Stimulated activated CD8-positive, alpha-beta memory T cell treated with anti-CD3 and anti-CD28 coated beads, Interleukin-15, amount 100 ng/mL, for 48 hours (primary cell): ENCODE measurements at regions not wholly inside any gene's neighbourhood (a gene's known extent, or its start where the extent isn't known, plus 50 kb on each side); places are given as distances from the start of the nearest gene placed in this dataset.
"Not testable (repeated sequence)": the region's sequence is repeated elsewhere in the genome, so short reads cannot be mapped to it uniquely, and the experiment has no call there.

Experiments
- DNase-seq, 2 donors: peaks; one replicate each; pipeline ENCODE4 v3.0.0-alpha.2; 2020; ENCODE audit warnings: low read depth in 2 of 2

DNA sequence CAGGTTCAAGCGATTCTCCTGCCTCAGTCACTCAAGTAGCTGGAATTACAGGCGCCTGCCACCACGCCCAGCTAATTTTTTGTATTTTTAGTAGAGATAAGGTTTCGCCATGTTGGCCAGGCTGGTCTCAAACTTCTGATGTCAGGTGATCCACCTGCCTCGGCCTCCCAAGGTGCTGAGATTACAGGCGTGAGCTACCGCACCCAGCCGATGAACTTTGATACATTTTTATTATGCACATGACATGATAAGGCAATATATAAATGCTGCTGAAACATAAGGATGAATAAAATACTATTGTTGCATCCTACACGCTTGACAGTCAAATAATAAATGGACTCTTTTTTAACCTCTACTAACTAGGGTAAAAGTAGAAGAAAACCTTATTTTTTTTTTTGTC lies 1380.4 kb upstream of the SLC39A10 start:
- not testable (repeated sequence) for DNase-seq

DNA sequence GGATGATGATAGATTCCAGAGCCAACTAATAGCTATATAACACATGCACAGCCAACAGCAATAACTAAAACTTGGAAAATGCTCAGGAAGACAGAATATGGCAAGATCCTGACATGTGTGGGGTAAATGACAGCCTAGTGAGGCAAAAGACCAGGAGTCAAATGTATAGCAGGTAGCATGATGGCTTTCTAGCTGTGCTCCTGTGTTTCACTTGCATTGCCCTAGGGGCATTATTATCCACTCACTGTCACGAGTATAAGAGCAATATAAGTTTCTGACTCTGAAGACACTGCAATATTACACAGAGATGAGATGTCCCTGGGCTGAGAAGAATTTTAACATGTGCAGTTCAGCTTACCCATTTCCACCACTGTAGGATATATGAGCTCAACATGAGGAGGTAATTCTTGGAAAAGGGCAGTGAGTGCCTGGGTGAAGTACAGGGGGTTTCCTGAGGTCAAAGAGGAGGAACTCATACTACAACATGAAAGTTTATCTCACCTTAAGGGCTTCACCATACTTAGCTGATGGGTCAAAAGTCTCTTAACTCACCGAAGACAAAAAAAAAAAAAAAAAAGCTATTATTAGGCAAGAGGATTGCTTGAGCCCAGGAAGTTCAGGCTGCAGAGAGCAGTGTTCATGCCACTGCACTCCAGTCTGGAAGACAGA lies 1385.6 kb upstream of the SLC39A10 start:
- no peak for DNase-seq

DNA sequence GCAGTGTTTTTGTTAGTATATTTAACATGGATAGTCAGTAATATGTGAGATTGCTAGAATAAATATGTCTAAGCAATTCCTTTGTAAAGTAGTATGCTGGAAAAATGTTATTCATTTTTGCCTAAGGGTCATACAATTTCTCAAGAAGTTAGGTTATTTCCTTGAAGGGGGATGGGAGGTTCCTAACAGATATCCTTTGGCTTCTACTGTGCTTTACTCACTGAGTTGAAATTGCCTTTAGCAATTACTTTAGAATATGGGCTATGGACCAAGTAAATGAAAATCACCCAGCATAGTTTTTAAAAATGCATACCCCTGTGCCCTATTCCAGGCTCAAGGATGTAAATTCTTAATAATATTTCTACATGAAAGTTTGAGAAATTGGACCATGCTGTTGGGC lies 1386.4 kb upstream of the SLC39A10 start:
- no peak for DNase-seq

GRCh38 chr2:194264586-194264985 lies 1392.4 kb upstream of the SLC39A10 start:
- DNase-seq, result no peak

DNA sequence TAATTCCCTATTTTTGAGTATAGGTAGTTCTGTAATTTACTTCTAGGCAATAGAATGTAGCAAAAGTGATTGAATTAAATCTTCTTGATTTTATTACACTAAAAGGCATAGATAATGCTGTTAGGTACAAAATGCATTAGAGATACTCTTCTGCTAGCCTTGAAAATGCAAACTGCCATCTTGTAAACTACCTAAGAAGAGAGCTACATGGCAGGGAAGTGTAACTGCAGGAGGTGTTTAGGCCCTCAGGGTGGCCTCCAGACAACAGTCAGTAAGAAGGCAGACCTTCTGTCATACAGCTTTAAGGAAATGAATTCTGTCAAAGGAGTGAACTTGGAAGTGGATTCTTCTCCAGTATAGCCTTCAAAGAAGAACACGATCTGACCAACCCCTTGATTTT lies 1396.8 kb upstream of the SLC39A10 start:
- DNase-seq, result no peak

GRCh38 chr2:194257095-194257494 lies 1399.9 kb upstream of the SLC39A10 start:
- no peak for DNase-seq

- DNase-seq, result no peak
These were observed 1403.3 kb upstream of the SLC39A10 start for GRCh38 chr2:194253528-194254259.

DNA sequence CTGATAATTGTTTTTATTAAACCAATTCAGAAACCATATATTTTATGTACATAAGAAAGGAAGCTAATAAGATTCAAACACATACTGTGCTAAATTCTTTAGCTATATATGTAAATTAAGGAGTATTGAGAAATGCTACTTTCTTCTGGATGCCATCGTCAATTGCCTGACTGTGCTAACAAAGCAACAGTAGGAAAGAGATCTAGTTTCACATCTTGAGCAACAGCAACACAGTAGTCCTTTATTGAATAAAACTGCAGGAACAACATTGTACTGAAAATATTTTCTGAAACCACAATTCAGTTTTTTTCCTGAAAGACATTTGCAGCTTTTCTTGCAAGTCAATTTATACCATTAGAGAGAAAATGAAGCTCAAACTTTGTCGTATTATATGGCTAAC lies 1404.9 kb upstream of the SLC39A10 start:
- DNase-seq, result no peak

DNA sequence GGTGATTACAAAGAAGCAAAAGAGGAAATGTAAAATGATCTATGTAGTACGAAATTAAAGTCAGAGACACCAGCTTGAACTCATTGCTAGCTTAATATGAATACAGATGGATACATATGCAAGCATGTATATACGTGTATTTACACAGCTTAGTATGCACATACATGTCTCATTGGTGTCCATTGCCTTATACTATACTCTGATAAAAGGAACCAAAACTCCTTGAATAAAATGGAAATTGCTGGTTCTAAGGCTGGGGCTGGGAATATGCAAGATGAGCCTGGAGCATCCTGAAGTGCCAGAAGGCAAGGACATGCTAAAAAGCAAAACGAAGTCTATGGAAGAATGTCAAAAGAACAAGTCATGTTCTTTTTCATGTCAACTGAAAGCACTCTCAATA lies 1424.4 kb upstream of the SLC39A10 start:
- no peak for DNase-seq

GRCh38 chr2:194223218-194223617 lies 1433.8 kb upstream of the SLC39A10 start:
- DNase-seq, result no peak

- DNase-seq, result no peak
These were observed 1442.8 kb upstream of the SLC39A10 start for GRCh38 chr2:194214192-194214591.

- no peak for DNase-seq
These were observed 1451.3 kb upstream of the SLC39A10 start for GRCh38 chr2:194205568-194206227.

DNA sequence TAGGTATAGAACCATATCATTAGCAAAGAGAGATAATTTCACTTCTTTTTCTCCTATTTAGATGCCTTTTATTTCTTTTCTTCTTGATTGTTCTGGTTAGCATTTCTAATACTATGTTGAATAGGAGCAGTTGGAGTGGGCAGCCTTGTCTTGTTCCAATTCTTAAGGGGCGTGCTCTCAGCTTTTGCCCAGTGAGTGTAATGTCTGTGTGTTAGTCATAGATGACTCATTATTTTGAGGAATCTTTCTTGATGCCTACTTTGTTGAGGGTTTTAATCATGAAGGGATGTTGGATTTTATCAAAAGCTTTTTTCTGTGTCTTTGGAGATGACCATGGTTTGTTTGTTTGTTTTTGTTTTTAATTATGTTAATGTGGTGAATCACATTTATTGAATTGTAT lies 1453.1 kb upstream of the SLC39A10 start:
- DNase-seq, result no peak

- DNase-seq, result no peak
These were observed 1474.1 kb upstream of the SLC39A10 start for GRCh38 chr2:194182888-194183287.

- no peak for DNase-seq
These were observed 1480.9 kb upstream of the SLC39A10 start for GRCh38 chr2:194176134-194176533.

DNA sequence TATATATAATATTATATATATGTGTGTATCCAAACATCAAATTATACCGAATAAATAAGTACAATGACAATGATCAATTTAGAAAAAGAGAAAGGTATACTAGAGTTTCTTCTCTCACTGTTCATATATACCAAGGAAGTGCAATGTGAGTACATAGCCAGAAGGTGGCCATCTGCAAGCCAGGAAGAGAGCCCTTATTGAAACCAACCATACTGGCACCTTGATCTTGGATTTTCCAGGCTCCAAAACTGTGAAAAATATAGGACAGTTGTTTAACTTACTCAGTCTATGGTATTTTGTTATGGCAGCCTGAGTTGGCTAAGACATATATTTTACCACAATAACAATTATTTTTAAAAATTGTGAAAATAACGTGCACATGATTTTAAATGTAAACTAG lies 1490.2 kb upstream of the SLC39A10 start:
- DNase-seq, result no peak

DNA sequence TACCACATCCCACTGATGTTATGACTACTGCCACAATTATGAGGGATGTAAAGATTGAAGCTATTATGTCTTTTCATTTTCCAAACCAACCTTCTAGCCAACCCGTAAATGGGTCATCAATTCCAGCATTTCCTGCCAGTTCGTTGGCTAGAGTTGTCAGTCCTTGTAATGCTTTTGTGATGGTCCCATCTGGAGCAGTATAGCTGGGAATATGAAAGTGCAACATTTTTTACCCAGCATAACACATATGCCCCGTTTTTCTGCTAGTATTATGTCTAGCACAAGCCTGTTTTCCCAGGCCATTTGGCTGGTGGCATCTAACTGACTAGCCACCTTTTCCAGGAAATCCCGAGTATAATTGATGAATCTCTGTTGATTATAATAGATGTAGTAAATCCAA lies 1501.6 kb upstream of the SLC39A10 start:
- DNase-seq, result no peak

DNA sequence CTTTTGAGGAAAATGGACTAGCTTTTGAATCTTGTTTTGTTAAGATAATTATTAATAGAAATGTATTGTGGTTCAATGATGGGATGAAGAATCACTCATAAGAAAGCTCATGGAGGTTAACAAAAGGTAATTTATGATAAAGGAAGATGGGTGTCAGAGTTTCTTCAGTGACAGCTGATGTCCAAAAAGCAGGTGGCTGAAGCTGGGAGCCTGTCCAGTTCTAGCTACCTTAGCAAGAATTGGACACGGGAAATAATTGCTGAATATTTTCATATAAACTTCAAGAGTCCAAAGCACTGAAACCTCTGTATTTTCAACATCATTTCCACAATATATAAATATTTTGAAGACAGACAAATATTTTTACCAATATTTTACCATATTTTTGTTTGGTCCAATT lies 1505.8 kb upstream of the SLC39A10 start:
- no peak for DNase-seq

DNA sequence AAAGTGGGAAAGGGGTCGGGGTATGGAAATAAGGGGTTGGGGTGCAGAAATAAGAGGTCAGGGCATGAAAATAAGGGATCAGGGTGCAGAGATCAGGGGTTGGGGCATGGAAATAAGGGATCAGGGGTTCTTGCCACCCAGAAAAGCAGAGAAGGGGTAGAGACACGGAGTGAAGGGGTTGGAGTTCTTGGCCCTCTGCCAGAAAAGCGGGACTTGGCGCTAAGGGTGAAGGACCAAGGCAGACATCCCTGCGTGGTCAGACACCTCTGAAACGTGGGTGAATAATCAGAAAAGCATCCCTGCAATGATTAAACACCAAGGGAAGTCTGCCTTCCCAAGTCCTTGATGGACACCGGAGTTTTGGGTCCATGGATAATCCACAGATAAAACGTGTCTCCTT lies 1521.6 kb upstream of the SLC39A10 start:
- no peak for DNase-seq

DNA sequence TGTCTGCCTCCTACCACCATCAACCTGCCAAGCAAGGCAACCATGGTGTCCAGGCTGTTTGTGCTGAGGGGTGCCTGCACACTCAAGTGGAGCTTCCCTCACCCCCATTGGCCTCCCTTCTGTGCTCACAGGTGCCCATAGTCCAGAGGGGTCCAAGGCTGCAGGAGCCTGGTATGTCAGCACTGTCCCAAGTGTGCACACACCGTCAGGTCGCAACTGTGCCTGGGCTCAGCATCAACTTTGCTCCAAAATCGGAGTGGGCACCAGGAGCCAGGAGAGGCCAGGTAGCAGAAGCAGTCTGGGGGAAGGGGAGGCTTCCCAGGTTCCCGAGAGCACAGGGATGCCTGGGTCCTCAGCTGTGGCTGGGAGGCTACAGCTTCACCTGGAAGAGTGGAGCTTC lies 1528.2 kb upstream of the SLC39A10 start:
- DNase-seq, result no peak

- no peak for DNase-seq
These were observed 1530.6 kb upstream of the SLC39A10 start for GRCh38 chr2:194126418-194126817.

GRCh38 chr2:194116861-194117260 lies 1540.2 kb upstream of the SLC39A10 start:
- DNase-seq, result no peak

DNA sequence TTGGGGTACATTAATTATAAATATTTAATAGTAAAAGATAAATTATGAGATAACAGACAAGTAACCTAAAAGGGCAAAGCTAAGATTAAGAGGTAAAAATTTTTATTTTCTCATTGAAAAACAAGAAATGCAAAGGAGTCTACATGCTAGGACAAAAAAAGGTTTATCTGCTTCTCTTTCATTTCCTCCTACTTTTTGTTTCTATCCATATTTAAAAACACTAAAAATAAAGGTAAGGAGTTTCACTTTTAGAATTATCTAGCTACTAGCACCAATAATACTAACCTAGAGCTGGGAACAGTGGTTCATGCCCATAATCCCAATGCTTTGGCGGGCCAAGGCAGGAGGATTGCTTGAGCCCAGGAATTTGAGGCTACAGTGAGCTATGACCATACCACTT lies 1551.7 kb upstream of the SLC39A10 start:
- DNase-seq, result no peak
